Colonic mucosa (tissue), 4 donors: ENCODE measurements at regions not wholly inside any gene's neighbourhood (a gene's known extent, or its start where the extent isn't known, plus 50 kb on each side); places are given as distances from the start of the nearest gene placed in this dataset.

Experiments used
- DNase-seq: peaks from one replicate; pipeline ENCODE4 v3.0.0-alpha.2; 2020
- H3K27ac ChIP-seq: fragments of 200-600 bp; one replicate; pipeline ENCODE4 v1.8.0; 2021
- H3K27me3 ChIP-seq: fragments of 200-600 bp; one replicate; pipeline ENCODE4 v1.8.0; 2021
- H3K36me3 ChIP-seq: fragments of 200-600 bp; one replicate; pipeline ENCODE4 v1.8.0; 2021
- H3K4me1 ChIP-seq: fragments of 200-600 bp; one replicate; pipeline ENCODE4 v1.8.0; 2021; ENCODE audit warnings: mild to moderate bottlenecking
- H3K4me3 ChIP-seq: fragments of 200-600 bp; one replicate; pipeline ENCODE4 v1.8.0; 2021
- H3K9ac ChIP-seq, 2 donors: one replicate each; pipeline ENCODE4 v1.7.0; 2013; ENCODE audit warnings: control low read depth in 2 of 2, low read depth in 2 of 2, low read length in 2 of 2
- H3K9me3 ChIP-seq: fragments of 200-600 bp; one replicate; pipeline ENCODE4 v1.8.0; 2021
- CTCF ChIP-seq: fragments of 200-600 bp; IDR thresholded peaks from one replicate; pipeline ENCODE4 v1.8.0; 2022; ENCODE audit warnings: antibody characterized with exemption, mild to moderate bottlenecking
- intact Hi-C: fragments of 100-400 bp; cut with DNase I; formaldehyde crosslinking; loops from one replicate; pipeline ENCODE4 v1.14.1; 2022
- donor health status: healthy.
- donor health status: DM: no; HTN: no; CAD: no.
- donor health status: DM: no; HTN: no; CAD: no.

GRCh38 chr7:136698977-136699376 is 169.5 kb upstream of the CHRM2 start:
- Histone ChIP-seq H3K4me3 (no peak overlapping the region), H3K9me3 (no peaks in the 10 kb centered on the region), H3K27me3 (no peaks in the 10 kb centered on the region), H3K36me3 (no peaks in the 10 kb centered on the region), H3K27ac (no peak overlapping the region), H3K9ac (no peak overlapping the region), H3K4me1 (no peaks in the 10 kb centered on the region)
- intact Hi-C loops, result no loop called here
- no peak for DNase-seq
- TF ChIP-seq CTCF, result no peak

- intact Hi-C loops, result no loop called here
- Histone ChIP-seq H3K27ac (no peak overlapping the region), H3K27me3 (no peaks in the 10 kb centered on the region), H3K9ac (no peak overlapping the region), H3K36me3 (no peaks in the 10 kb centered on the region), H3K4me3 (no peak overlapping the region), H3K9me3 (no peaks in the 10 kb centered on the region), H3K4me1 (no peaks in the 10 kb centered on the region)
- no peak for DNase-seq
- TF ChIP-seq CTCF, result no peak
These were observed 170.2 kb upstream of the CHRM2 start for GRCh38 chr7:136698231-136698630.

GRCh38 chr7:136697271-136697670 is 171.2 kb upstream of the CHRM2 start:
- DNase-seq, result no peak
- intact Hi-C loops, result no loop called here
- TF ChIP-seq CTCF, result no peak
- Histone ChIP-seq H3K4me1 (no peaks in the 10 kb centered on the region), H3K27me3 (no peaks in the 10 kb centered on the region), H3K9ac (no peak overlapping the region), H3K27ac (no peak overlapping the region), H3K9me3 (no peaks in the 10 kb centered on the region), H3K4me3 (no peak overlapping the region), H3K36me3 (no peaks in the 10 kb centered on the region)

GRCh38 chr7:136693166-136694119 is 175.0 kb upstream of the CHRM2 start:
- TF ChIP-seq CTCF, result no peak
- Histone ChIP-seq H3K27me3 (no peaks in the 10 kb centered on the region), H3K36me3 (no peaks in the 10 kb centered on the region), H3K4me1 (no peaks in the 10 kb centered on the region), H3K9me3 (no peaks in the 10 kb centered on the region), H3K27ac (no peak overlapping the region), H3K4me3 (no peak overlapping the region), H3K9ac (no peak overlapping the region)
- DNase-seq, result no peak
- intact Hi-C loops, result no loop called here

GRCh38 chr7:136692221-136692620 is 176.2 kb upstream of the CHRM2 start:
- Histone ChIP-seq H3K9ac (no peak overlapping the region), H3K36me3 (no peaks in the 10 kb centered on the region), H3K27ac (no peak overlapping the region), H3K4me3 (no peak overlapping the region), H3K4me1 (no peaks in the 10 kb centered on the region), H3K27me3 (no peaks in the 10 kb centered on the region), H3K9me3 (no peaks in the 10 kb centered on the region)
- no peak for DNase-seq
- no peak for TF ChIP-seq CTCF
- intact Hi-C loops, result no loop called here
